A673 (cell line): ENCODE measurements at regions not wholly inside any gene's neighbourhood (a gene's known extent, or its start where the extent isn't known, plus 50 kb on each side); places are given as distances from the start of the nearest gene placed in this dataset.

Source experiments
- BruUV-seq: library from RNA; stranded (reverse); fragments of 400-500 nt; replicated peaks from 2 replicates; lab custom pipeline; 2021; lab: Mats Ljungman, UMichigan
- CTCF ChIA-PET: fragments of 300-600 bp; sonication (Branson Sonifier 250); formaldehyde crosslinking; loops from one replicate; lab custom pipeline; 2022; ENCODE audit warnings: antibody characterized with exemption; lab: Charles Lee
- POLR2A ChIA-PET: fragments of 300-600 bp; sonication (Branson Sonifier 250); formaldehyde crosslinking; loops from one replicate; lab custom pipeline; 2022; ENCODE audit warnings: antibody characterized with exemption; ENCODE audit not compliant: low non-redundant PET; lab: Charles Lee
- DNase-seq: peaks from one replicate; pipeline ENCODE4 v3.0.0-alpha.2; 2015; ENCODE audit warnings: low spot score
- H3K27ac ChIP-seq: fragments of 200-600 bp; sonication (generic); 2 replicates; pipeline ENCODE4 v1.5.1; 2016; ENCODE audit warnings: mixed run types, low read depth, mild to moderate bottlenecking, mixed read lengths, antibody characterized with exemption, low read length; ENCODE audit not compliant: poor library complexity, severe bottlenecking
- H3K27me3 ChIP-seq: fragments of 200-600 bp; sonication (generic); replicated peaks from 2 replicates; pipeline ENCODE4 v1.6.1; 2017; ENCODE audit warnings: mixed run types, low read depth, mild to moderate bottlenecking, mixed read lengths, antibody characterized with exemption, low read length; ENCODE audit not compliant: insufficient read depth, poor library complexity
- H3K36me3 ChIP-seq: fragments of 200-600 bp; sonication (generic); 2 replicates; pipeline ENCODE4 v1.6.1; 2016; ENCODE audit warnings: mixed run types, mild to moderate bottlenecking, mixed read lengths, antibody characterized with exemption, low read length; ENCODE audit not compliant: insufficient read depth, poor library complexity, severe bottlenecking
- H3K4me1 ChIP-seq: fragments of 200-600 bp; sonication (generic); 2 replicates; pipeline ENCODE4 v1.6.1; 2017; ENCODE audit warnings: mixed run types, mild to moderate bottlenecking, mixed read lengths, antibody characterized with exemption, low read length; ENCODE audit not compliant: insufficient read depth, poor library complexity, severe bottlenecking
- H3K4me3 ChIP-seq: fragments of 200-600 bp; sonication (generic); 2 replicates; pipeline ENCODE4 v1.5.1; 2016; ENCODE audit warnings: low read depth, mixed run types, mild to moderate bottlenecking, mixed read lengths, low read length; ENCODE audit not compliant: poor library complexity, severe bottlenecking
- H3K9me3 ChIP-seq: fragments of 200-600 bp; sonication (generic); 2 replicates; pipeline ENCODE4 v1.6.1; 2016; ENCODE audit warnings: mixed run types, low read depth, mild to moderate bottlenecking, mixed read lengths, antibody characterized with exemption, low read length; ENCODE audit not compliant: poor library complexity, severe bottlenecking
- CTCF ChIP-seq: fragments of 300-800, 200-600 bp; sonication (generic); conservative IDR thresholded peaks from 2 replicates; pipeline ENCODE4 v1.5.1; 2017; ENCODE audit warnings: low read depth, mild to moderate bottlenecking, antibody characterized with exemption, low read length, moderate library complexity, mixed read lengths
- EZH2 ChIP-seq: fragments of 200-600 bp; sonication (generic); IDR thresholded peaks from 2 replicates; pipeline ENCODE4 v1.6.1; 2017; ENCODE audit warnings: borderline replicate concordance, low read depth, mild to moderate bottlenecking, mixed read lengths, antibody characterized with exemption, low read length; ENCODE audit not compliant: poor library complexity, severe bottlenecking
- intact Hi-C: fragments of 100-400 bp; cut with micrococcal nuclease; formaldehyde crosslinking; loops from one replicate; pipeline ENCODE4 v1.10.0; 2022; ENCODE audit not compliant: unreplicated experiment

GRCh38 chr7:46848311-46848710 is 733.6 kb downstream of the TNS3 start:
- no peaks in the 10 kb centered on the region for H3K9me3 ChIP-seq
- no TSS peak for BruUV-seq
- ChIA-PET POLR2A (no interaction called here), CTCF (no interaction called here)
- no peak for TF ChIP-seq CTCF
- TF ChIP-seq EZH2 = no peak
- no peaks in the 10 kb centered on the region for H3K27me3 ChIP-seq
- H3K4me3 ChIP-seq = no peak overlapping the region
- H3K4me1 ChIP-seq = no peaks in the 10 kb centered on the region
- H3K36me3 ChIP-seq = no peaks in the 10 kb centered on the region
- intact Hi-C loops = no loop called here
- H3K27ac ChIP-seq = no peak overlapping the region
- DNase-seq = no peak

- intact Hi-C loops = no loop called here
- ChIA-PET CTCF (no interaction called here), POLR2A (no interaction called here)
- DNase-seq = no peak
- no peak overlapping the region for H3K4me3 ChIP-seq
- no TSS peak for BruUV-seq
- H3K9me3 ChIP-seq = no peaks in the 10 kb centered on the region
- H3K27ac ChIP-seq = no peak overlapping the region
- H3K4me1 ChIP-seq = no peaks in the 10 kb centered on the region
- no peaks in the 10 kb centered on the region for H3K36me3 ChIP-seq
- no peak for TF ChIP-seq CTCF
- no peak for TF ChIP-seq EZH2
- H3K27me3 ChIP-seq = no peaks in the 10 kb centered on the region
These were observed 734.8 kb downstream of the TNS3 start for GRCh38 chr7:46847126-46847525.

GRCh38 chr7:46844486-46844885 is 737.4 kb downstream of the TNS3 start:
- POLR2A ChIA-PET = no interaction called here
- Histone ChIP-seq H3K4me1 (no peaks in the 10 kb centered on the region), H3K27me3 (no peaks in the 10 kb centered on the region), H3K27ac (no peak overlapping the region), H3K36me3 (no peaks in the 10 kb centered on the region), H3K9me3 (no peaks in the 10 kb centered on the region), H3K4me3 (no peak overlapping the region)
- CTCF ChIA-PET = no interaction called here
- no TSS peak for BruUV-seq
- intact Hi-C loops = no loop called here
- no peak for TF ChIP-seq EZH2
- no peak for DNase-seq

- ChIA-PET CTCF (no interaction called here), POLR2A (no interaction called here)
- Histone ChIP-seq H3K36me3 (no peaks in the 10 kb centered on the region), H3K9me3 (no peaks in the 10 kb centered on the region), H3K27me3 (no peaks in the 10 kb centered on the region), H3K4me1 (no peaks in the 10 kb centered on the region), H3K4me3 (no peak overlapping the region), H3K27ac (no peak overlapping the region)
- intact Hi-C loops = no loop called here
- TF ChIP-seq EZH2 = no peak
- no peak for TF ChIP-seq CTCF
- DNase-seq = no peak
- BruUV-seq = no TSS peak
These were observed 740.7 kb downstream of the TNS3 start for GRCh38 chr7:46841248-46841647.
